ENCODE measurements at regions not wholly inside any gene's neighbourhood (a gene's known extent, or its start where the extent isn't known, plus 50 kb on each side); places are given as distances from the start of the nearest gene placed in this dataset.

DNA sequence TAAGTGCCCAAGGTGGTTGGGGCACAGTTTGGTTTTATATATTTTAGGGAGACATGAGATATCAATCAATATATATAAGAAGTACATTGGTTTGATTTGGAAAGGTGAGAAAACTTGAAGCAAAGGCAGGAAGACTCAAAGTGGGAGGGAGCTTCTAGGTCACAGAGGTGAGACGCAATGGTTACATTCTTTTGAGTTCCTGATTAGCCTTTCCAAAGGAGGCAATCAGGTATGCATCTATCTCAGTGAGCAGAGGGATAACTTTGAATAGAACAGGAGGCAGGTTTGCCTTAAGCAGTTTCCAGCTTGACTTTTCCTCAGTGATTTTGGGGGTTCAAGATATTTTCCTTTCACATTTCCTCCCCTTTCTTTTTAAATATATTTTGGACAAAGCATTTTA, 58.0 kb upstream of the SLC35F1 start (continued):
- TF ChIP-seq, protein P1, sequence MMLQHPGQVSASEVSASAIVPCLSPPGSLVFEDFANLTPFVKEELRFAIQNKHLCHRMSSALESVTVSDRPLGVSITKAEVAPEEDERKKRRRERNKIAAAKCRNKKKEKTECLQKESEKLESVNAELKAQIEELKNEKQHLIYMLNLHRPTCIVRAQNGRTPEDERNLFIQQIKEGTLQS (IDR thresholded peaks at IDR 0.05; ENCODE audit: borderline replicate concordance, extremely low read depth, low read depth, low read length), result no peak
- TF ChIP-seq, protein P2, sequence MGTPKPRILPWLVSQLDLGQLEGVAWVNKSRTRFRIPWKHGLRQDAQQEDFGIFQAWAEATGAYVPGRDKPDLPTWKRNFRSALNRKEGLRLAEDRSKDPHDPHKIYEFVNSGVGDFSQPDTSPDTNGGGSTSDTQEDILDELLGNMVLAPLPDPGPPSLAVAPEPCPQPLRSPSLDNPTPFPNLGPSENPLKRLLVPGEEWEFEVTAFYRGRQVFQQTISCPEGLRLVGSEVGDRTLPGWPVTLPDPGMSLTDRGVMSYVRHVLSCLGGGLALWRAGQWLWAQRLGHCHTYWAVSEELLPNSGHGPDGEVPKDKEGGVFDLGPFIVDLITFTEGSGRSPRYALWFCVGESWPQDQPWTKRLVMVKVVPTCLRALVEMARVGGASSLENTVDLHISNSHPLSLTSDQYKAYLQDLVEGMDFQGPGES (IDR thresholded peaks at IDR 0.05), result no peak
- TF ChIP-seq GATAD2B (conservative IDR thresholded peaks at IDR 0.05; ENCODE audit: low read depth) (no peak), ASH2L (IDR thresholded peaks at IDR 0.05; ENCODE audit: borderline replicate concordance, low read depth) (no peak), HDAC2 (IDR thresholded peaks at IDR 0.05) (no peak), CHD4 (IDR thresholded peaks at IDR 0.05) (no peak), RUNX3 (IDR thresholded peaks at IDR 0.05; ENCODE audit: low read length) (no peak), ESRRA (IDR thresholded peaks at IDR 0.05; ENCODE audit: low read length) (no peak)
